T1000 (cell line): ENCODE measurements at regions not wholly inside any gene's neighbourhood (a gene's known extent, or its start where the extent isn't known, plus 50 kb on each side); places are given as distances from the start of the nearest gene placed in this dataset.
"Not testable (repeated sequence)": the region's sequence is repeated elsewhere in the genome, so short reads cannot be mapped to it uniquely, and the experiment has no call there.

Source experiments
- DNase-seq: peaks from one replicate; lab custom pipeline; 2025; ENCODE audit warnings: mixed read lengths; lab: John Stamatoyannopoulos, UW

GRCh38 chr16:87152221-87152755 lies 164.9 kb downstream of the C16orf95 start:
- no peak for DNase-seq

DNA sequence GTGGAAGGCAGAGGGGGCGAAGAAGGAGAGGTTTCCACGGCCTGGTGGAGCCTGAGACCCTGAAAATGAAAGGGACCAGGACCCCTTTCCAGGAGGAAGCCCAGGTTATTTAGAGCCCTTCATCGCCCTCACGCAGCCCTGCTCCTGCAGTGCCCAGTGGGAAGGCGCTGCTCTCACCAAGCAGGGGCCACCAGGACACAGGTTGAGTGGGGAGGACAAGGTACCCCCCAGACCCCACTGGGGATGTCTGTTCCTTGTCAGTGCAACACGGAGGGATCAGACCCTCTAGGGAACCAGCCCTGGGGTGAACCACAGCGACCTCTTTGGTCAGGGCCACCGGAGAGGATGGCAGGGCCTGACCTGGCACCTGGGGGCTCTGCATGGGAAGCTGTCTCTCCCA lies 163.9 kb downstream of the C16orf95 start:
- DNase-seq: no peak

- not testable (repeated sequence) for DNase-seq
Measured at GRCh38 chr16:87155315-87155714, 161.9 kb downstream of the C16orf95 start.

- no peak for DNase-seq
Measured at GRCh38 chr16:87156195-87156594, 161.0 kb downstream of the C16orf95 start.

DNA sequence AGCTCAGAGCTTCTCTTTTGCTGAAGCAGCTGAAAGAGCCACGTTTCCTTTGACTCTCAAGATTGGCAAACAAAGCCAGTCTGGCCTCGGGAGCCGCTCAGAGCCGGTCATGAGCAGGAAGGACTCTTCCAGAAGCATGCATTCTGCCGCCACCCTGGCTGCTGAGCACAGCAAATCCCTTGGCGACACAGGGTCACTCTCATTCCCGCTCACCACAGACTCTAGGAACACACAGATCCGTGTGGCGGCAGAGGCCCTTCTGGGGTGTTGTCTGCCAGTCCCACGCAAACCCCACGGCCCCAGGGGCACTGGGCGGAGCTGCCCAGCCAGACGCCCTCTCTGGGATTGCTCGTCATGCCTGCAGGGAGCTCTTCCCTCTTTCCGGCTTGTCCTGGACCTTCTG lies 157.0 kb downstream of the C16orf95 start:
- no peak for DNase-seq

GRCh38 chr16:87160701-87161337 lies 156.4 kb downstream of the C16orf95 start:
- DNase-seq: no peak

- not testable (repeated sequence) for DNase-seq
Measured at GRCh38 chr16:87161410-87161809, 155.8 kb downstream of the C16orf95 start.

DNA sequence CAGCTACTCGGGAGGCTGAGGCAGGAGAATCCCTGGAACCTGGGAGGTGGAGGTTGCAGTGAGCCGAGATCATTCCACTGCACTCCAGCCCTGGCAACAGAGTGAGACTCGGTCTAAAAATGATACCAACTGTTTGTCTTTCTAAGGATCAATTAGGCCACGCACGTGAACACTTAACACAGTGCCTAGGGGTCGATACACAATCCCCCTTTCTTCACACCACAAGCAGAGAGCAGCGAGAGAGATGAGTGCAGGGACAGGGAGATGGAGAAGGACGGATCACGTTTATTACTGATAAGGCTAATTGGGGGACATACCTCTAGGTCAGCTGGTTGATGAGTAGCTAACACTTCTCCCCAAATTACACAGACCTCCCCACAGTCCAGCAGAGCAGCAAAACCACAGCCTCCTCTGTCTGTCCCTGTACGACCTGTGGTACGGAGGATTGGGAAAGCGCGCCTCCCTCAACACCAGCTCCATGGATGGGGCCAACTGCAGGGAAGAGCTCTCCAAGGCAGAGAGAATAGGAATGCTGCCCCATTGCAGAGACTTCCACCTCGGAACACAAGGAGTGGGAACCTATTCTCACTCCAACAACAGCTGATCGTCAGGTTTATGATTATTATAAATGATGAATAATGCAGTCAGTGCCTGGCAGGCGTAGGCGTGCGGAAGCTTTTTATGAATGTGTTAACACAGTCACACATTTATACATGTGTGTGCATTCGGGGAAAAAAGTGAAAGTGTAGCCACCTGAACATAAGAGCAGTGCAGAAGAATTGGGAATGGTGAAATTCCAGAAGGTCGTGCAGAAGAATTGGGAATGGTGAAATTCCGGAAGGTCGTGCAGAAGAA lies 155.1 kb downstream of the C16orf95 start:
- DNase-seq: no peak

GRCh38 chr16:87162799-87163198 lies 154.4 kb downstream of the C16orf95 start:
- DNase-seq: not testable (repeated sequence)

GRCh38 chr16:87163637-87164036 lies 153.6 kb downstream of the C16orf95 start:
- no peak for DNase-seq

DNA sequence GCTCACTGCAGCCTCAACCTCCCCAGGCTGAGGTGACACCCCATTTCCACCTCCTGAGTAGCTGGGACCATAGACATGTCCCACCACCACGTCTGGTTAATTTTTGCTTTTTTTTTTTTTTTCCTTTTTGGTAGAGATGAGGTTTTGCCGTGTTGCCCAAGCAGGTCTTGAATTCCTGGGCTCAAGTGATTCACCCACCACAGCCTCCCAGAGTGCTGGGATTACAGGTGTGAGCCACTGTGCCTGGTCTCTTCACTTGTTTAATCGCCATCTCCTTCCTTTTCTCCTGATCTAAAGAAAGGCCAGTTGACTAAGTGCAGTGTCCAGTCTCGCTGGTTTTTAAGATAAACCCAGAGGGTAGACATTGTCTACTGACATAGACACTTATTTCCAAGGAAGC lies 152.0 kb downstream of the C16orf95 start:
- no peak for DNase-seq

- DNase-seq: no peak
Measured at GRCh38 chr16:87165885-87166284, 151.3 kb downstream of the C16orf95 start.

DNA sequence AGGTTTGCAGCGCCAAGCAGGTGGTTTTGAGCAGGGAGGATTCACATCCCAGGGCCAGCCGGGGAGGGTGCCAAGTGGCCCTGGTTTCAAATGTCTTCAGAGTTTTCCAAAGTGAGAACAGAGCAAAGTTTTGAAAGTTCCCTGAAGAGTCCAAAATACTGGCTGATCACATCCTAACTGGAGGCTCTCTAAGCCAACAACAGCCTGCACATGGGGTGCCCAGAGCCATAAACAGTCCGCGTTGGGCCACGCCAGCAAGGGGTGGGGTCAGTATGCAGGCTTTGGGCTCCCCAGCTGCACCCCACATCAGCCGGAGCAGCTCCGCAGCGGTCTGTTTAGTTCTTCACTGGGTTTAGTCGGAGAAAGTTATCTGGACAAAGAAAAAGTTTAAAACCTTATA lies 150.9 kb downstream of the C16orf95 start:
- no peak for DNase-seq

DNA sequence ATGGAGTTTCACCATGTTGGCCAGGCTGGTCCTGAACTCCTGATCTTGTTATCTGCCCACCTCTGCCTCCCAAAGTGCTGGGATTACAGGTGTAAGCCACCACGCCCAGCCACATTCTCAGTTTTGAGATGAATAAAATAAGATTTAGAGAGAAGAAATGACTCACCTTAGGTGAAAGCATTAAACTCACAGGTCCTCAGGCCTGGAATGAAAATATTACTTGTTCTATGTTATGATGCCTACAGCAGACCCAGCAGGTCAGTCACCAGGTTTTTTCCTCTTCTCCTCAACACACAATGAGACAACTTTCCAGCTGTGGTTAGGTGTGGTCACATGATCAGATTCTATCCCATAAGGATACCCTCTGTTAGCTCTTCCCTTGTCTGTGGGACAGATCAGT lies 150.3 kb downstream of the C16orf95 start:
- no peak for DNase-seq

- no peak for DNase-seq
Measured at GRCh38 chr16:87169509-87169995, 147.6 kb downstream of the C16orf95 start.

GRCh38 chr16:87170310-87170709 lies 146.9 kb downstream of the C16orf95 start:
- DNase-seq: no peak

DNA sequence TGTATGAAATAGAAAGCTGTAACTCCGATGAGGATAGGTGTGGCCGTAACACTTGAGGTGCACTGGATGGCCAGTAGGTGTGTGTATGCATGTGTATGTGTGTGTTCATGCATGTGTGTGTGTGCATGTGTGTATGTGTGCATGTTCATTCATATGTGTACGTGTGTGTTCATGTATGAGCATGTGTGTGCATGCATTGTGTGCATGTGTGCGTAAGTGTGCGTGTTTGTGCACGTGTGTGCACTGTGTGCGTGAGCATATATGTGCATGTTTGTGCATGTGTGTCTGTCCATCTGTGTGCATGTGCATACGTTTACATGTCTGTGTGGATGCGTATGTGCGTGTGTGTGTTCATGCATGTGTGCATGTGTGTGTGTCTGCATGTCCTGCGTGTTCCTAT lies 145.5 kb downstream of the C16orf95 start:
- DNase-seq: no peak

DNA sequence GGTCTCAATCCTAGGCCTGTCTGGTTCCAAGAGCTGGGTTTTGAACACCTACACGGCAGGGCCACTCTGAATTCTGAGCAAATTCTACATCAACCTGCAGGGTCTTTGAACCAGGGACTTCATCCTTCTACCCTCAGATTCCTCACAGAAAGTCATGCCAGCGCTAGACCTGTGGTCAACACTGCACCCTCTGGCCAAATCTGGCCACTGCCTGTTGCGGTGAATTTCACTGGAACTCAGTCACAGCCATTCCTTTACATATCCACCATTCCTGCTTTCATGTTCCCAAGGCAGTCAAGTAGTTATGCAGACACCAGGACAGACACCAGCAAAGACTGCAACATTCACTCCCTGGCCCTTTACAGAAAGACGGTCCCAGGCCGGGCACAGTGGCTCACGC lies 144.6 kb downstream of the C16orf95 start:
- no peak for DNase-seq

GRCh38 chr16:87173294-87173893 lies 143.8 kb downstream of the C16orf95 start:
- no peak for DNase-seq

- no peak for DNase-seq
Measured at GRCh38 chr16:87174061-87174460, 143.1 kb downstream of the C16orf95 start.

GRCh38 chr16:87176735-87177134 lies 140.5 kb downstream of the C16orf95 start:
- DNase-seq: no peak

GRCh38 chr16:87177673-87178072 lies 139.5 kb downstream of the C16orf95 start:
- DNase-seq: no peak
